Fibroblast of skin of right quadriceps (primary cell): ENCODE measurements at regions not wholly inside any gene's neighbourhood (a gene's known extent, or its start where the extent isn't known, plus 50 kb on each side); places are given as distances from the start of the nearest gene placed in this dataset.
A peak's percentile ranks its signal among the peaks of the same experiment; 100 is the strongest.
"Not testable (repeated sequence)": the region's sequence is repeated elsewhere in the genome, so short reads cannot be mapped to it uniquely, and the experiment has no call there.

Experiments used
- DNase-seq: peaks from one replicate; pipeline ENCODE4 v3.0.0-alpha.2; 2013

- DNase-seq = not testable (repeated sequence)
These were observed 278.8 kb downstream of the FAM47B start for GRCh38 chrX:35221391-35221790.

GRCh38 chrX:35244088-35244741 is 301.6 kb downstream of the FAM47B start:
- DNase-seq = no peak

GRCh38 chrX:35244796-35245508 is 302.4 kb downstream of the FAM47B start:
- DNase-seq = no peak

GRCh38 chrX:35251226-35251625 is 308.6 kb downstream of the FAM47B start:
- no peak for DNase-seq

GRCh38 chrX:35276115-35276514 is 333.5 kb downstream of the FAM47B start:
- no peak for DNase-seq

GRCh38 chrX:35285289-35285962 is 342.8 kb downstream of the FAM47B start:
- DNase-seq = no peak

GRCh38 chrX:35288657-35289056 is 346.1 kb downstream of the FAM47B start:
- DNase-seq = no peak

- DNase-seq = no peak
These were observed 347.4 kb downstream of the FAM47B start for GRCh38 chrX:35289952-35290351.

- no peak for DNase-seq
These were observed 348.4 kb downstream of the FAM47B start for GRCh38 chrX:35291013-35291412.

GRCh38 chrX:35292522-35292921 is 349.9 kb downstream of the FAM47B start:
- DNase-seq = no peak

GRCh38 chrX:35305037-35305436 is 362.4 kb downstream of the FAM47B start:
- not testable (repeated sequence) for DNase-seq

- no peak for DNase-seq
These were observed 397.2 kb downstream of the FAM47B start for GRCh38 chrX:35339796-35340195.

GRCh38 chrX:35340465-35340864 is 397.9 kb downstream of the FAM47B start:
- no peak for DNase-seq

- DNase-seq = no peak
These were observed 408.6 kb downstream of the FAM47B start for GRCh38 chrX:35351212-35351611.

GRCh38 chrX:35351795-35352483 is 409.3 kb downstream of the FAM47B start:
- no peak for DNase-seq

- DNase-seq = no peak
These were observed 415.1 kb downstream of the FAM47B start for GRCh38 chrX:35357656-35358055.

- DNase-seq = no peak
These were observed 420.3 kb downstream of the FAM47B start for GRCh38 chrX:35362866-35363265.

- DNase-seq = no peak
These were observed 424.0 kb upstream of the MAGEB16 start for GRCh38 chrX:35374116-35374515.

- DNase-seq = peak; percentile 1
These were observed 417.1 kb upstream of the MAGEB16 start for GRCh38 chrX:35380808-35381700.

- not testable (repeated sequence) for DNase-seq
These were observed 416.4 kb upstream of the MAGEB16 start for GRCh38 chrX:35381709-35382108.

GRCh38 chrX:35382966-35383365 is 415.2 kb upstream of the MAGEB16 start:
- no peak for DNase-seq

- DNase-seq = no peak
These were observed 405.9 kb upstream of the MAGEB16 start for GRCh38 chrX:35392232-35392631.
